NCI-H146 treated with DMSO at 0.1 percent for 48 hours (cell line): ENCODE measurements at regions not wholly inside any gene's neighbourhood (a gene's known extent, or its start where the extent isn't known, plus 50 kb on each side); places are given as distances from the start of the nearest gene placed in this dataset.
"Not testable (repeated sequence)": the region's sequence is repeated elsewhere in the genome, so short reads cannot be mapped to it uniquely, and the experiment has no call there.

Source experiments
- DNase-seq: peaks from one replicate; lab custom pipeline; 2025; ENCODE audit not compliant: unreplicated experiment; lab: John Stamatoyannopoulos, UW

DNA sequence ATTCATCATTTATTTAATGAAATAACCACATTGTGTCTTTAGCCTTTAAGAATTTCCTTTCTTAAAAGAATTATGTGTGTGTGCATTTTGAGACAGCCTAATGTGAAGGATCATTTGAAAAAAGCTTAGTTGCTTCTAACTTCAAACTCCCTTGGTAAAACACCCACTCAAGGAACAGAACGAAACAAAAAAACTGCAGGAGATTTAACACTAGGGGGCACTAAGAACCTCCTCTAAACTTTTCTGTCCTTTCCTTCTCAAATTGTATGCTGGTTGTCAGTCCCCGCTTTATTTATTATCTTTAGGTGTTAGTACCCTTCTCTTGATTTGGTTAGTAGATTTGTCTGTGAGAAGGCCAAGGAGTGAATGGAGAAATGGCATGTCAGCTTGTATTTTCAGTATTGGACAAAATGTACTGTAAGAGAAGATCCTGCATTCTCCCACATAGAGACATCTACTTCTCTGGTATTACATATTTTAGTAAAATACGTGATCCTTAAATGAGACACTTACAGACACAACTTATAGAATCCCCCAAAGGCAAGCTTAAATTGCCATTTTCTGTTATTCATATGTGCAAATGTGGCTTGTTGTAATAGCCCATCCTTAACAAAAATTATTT, 229.7 kb downstream of the MRPS30 start:
- peak; percentile 30 for DNase-seq

DNA sequence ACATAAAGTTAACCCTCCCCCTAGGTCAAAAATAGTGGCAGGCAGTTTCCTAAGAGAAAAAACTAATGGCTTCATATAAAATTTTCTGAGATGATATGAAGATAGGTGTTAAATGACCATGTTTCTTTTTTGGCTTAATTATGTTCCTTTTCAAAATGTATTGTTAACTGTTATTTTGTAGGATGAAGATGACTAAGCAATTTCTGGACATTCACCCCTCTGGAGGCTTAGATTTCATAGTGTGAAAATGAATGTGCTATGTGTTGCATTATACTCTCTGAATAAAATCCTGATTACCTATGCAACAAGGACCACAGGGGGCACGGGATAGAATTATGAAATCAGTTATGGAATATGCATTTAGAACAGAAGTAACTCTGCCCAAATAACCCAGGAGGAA, 233.5 kb downstream of the MRPS30 start:
- no peak for DNase-seq

DNA sequence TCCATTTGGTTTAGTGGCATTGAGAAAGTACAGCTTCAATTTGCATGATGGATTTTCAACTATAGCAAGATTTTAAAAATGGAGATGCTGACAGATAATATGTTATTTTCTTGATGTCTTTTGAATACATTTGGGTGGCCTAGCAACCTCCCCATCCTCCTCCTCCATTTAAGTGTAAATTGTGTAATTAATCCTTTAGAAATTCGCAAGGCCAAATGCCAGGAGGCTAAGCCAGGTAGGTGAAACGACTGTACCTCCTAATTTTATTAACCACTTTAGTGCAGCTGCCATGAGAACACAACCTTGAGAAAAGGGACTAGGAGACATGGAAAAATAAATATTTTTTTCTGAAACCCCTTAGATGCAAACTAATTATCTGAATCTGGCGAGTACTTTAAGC, 248.8 kb downstream of the MRPS30 start:
- DNase-seq = no peak

GRCh38 chr5:45060724-45061123, 252.0 kb downstream of the MRPS30 start:
- no peak for DNase-seq

DNA sequence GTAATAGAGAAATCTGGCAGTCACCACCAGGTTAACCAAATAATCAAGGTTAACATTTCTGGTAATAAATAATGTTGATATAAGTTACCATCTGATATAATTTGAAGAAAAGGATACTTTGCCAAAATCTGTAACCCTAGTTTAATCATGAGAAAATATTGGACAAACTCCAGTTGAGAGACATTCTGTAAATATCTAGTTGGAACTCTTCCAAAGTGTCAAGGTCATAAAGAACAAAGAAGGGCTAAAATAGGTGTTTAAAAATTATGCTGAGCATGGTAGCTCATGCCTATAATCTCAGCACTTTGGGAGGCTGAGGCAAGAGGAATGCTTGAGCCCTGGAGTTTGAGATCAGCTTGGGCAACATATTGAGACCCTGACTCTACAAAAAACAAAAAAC, 253.3 kb downstream of the MRPS30 start:
- no peak for DNase-seq

GRCh38 chr5:45081082-45081481, 272.3 kb downstream of the MRPS30 start:
- DNase-seq = no peak

GRCh38 chr5:45089870-45090269, 281.1 kb downstream of the MRPS30 start:
- DNase-seq = no peak

DNA sequence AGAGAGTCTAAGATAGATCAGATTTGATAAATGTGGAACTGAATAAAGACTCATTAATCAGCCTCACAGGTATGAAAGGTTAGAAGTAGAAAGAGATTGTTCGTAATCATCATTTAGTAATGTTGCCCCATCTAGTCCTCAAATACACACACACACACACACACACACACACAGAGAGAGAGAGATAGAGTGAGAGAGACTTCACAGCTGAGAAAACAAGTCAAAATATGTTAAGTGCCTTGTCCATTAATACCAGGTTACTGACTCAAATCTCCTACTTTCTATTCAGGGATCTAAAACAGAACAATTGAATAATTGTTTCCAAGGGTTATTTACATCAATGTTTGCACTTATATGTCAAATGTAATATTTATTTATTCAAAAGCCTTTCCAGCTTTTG, 284.6 kb downstream of the MRPS30 start:
- no peak for DNase-seq

DNA sequence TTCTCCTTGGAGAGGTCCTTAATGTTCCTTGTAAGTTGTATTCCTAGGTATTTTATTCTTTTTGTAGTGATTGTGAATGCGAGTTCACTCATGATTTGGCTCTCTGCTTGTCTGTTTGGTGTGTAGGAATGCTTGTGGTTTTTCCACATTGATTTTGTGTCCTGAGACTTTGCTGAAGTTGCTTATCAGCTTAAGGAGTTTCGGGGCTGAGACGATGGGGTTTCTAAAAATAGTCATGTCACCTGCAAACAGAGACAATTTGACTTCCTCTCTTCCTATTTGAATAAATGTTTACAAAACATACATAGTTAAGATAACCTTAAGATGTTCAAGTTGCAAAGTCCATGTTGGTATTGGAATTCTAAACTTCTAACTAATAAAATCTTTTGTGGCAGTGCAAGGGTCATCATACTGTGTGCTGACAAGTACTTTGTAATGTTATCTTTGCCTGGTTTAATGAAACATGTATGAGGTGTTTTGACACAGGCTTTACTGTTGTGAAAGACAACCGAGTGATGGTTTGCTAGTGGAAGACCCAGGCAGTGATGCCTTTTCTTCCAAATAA, 286.2 kb downstream of the MRPS30 start:
- DNase-seq = no peak

GRCh38 chr5:45098483-45098882, 289.7 kb downstream of the MRPS30 start:
- DNase-seq = no peak

DNA sequence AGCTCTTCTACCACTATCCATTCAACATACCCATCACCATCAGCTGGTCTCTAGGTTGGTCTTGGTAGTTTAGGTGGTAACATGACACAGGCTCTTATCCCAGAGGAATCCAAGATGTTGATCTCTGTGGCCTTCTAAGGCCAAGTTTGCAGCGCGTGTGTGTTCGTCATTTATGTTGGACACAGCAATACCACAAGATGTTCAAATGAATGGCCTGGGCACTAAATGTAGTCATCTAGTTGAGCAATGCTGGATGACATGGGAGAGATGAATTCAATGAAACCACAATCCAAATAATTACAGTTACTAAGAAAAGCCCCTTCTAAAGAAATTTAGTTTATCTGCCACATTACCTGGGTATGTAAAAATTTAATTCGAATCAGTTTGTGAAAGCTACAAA, 292.4 kb downstream of the MRPS30 start:
- DNase-seq = no peak

GRCh38 chr5:45105491-45105994, 296.8 kb downstream of the MRPS30 start:
- DNase-seq = no peak

- DNase-seq = no peak
These were observed 300.3 kb downstream of the MRPS30 start for GRCh38 chr5:45109062-45109461.

- no peak for DNase-seq
These were observed 300.9 kb downstream of the MRPS30 start for GRCh38 chr5:45109636-45110035.

- no peak for DNase-seq
These were observed 301.7 kb downstream of the MRPS30 start for GRCh38 chr5:45110399-45110798.

GRCh38 chr5:45113726-45114125, 305.0 kb downstream of the MRPS30 start:
- DNase-seq = no peak

DNA sequence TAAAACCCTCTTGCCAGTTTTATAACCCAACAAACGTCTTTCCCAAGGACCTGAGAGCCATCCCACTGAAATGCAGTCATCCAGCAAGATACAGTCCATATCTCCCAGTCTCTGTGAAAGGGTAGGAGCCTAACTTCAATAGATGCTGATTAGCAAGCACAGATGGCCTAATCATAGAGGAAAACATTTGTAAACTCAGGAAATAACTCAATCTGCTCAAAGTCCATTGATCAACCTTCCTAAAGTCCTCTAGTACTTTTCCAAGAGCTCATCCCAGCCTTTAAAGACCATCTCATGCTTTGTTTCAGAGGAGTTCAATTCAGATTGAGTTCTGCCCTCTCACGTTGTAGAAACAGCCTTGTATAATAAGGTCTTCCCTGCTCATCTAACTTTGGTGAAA, 324.2 kb downstream of the MRPS30 start:
- DNase-seq = no peak

- DNase-seq = no peak
These were observed 354.2 kb downstream of the MRPS30 start for GRCh38 chr5:45162974-45163373.

DNA sequence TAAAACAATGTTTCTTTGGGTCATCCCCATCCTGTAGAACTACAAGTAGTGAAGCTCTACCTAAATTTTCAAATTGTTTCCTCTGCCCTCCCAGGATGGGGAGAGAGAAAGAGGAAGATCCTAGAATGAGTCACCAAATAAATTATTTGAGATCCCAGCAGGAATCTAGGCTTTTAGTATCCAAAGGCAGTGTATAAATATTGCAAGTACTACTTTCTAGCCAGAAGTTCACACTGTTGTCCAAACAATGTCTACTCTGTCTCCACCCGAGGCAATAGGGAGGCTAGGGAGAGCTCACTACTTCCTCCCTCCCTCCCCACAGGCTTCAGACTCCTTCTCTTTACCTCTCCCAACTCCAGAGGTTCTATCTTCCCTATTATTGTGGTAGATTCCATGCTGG, 362.8 kb downstream of the MRPS30 start:
- no peak for DNase-seq

GRCh38 chr5:45172634-45173033, 363.9 kb downstream of the MRPS30 start:
- DNase-seq = not testable (repeated sequence)

DNA sequence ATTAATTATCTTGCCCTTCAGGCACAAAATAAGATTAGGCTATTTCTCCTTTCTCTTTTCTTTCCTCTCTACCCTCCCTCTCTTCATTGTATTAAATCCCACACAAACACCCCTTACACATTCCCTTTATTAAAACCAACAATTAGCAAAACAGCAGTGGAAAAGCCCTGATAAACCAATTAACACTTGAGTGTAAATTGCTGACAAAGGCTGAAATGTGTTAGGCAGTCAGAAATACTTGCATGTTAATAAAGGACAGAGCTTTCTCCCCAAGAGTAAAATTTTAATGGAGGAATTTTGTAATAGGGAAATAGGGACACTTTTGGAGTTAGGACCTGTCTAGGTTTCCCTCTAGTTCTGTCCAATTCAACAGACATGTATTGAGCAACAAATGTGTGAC, 370.9 kb downstream of the MRPS30 start:
- no peak for DNase-seq

DNA sequence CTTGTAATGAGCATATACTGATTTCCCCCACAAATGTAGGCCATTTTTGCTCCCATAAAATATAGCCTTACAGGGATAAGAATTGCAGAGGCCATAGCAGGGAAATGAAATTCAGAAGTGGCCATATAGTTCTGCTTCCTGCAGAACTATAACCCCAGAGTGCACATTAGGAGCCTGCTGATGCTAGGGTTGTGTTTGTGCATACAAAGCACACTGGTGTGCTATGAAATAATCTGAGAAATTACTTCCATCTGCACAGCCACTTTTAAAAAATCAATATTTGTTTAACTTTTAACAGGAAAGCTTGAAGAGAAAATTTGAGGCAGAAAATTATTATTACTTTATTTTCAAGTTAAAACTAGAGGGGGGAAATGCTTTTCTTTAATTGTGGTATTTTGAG, 380.3 kb downstream of the MRPS30 start:
- DNase-seq = no peak

DNA sequence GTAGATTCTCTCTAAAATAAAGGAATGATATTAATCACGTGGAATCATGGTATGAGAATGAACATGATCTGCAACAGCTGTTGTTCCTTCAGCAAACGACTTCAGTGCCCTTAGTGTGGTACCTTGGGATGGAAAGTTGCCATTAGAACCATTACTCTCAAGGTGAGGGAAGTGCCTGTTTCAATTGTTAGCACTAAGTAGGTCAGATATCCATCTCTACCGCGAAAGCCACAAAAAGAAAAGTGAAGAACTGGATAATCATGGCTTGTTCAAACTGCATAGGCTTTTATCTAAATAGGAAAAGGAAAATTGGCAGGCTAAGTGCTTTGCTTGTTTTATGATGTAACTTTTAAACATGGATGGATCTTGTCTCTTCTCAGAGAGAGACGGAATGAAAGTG, 380.7 kb downstream of the MRPS30 start:
- DNase-seq = no peak
